Neuronal stem cell (in vitro differentiated cells): ENCODE measurements at regions not wholly inside any gene's neighbourhood (a gene's known extent, or its start where the extent isn't known, plus 50 kb on each side); places are given as distances from the start of the nearest gene placed in this dataset.

Source experiments
- DNase-seq: peaks from one replicate; pipeline ENCODE4 v3.0.0-alpha.2; 2013; ENCODE audit warnings: low spot score
- H2AFZ ChIP-seq: one replicate; pipeline ENCODE4 v1.6.1; 2013; ENCODE audit warnings: mild to moderate bottlenecking, low read length, inconsistent platforms
- H2AK5ac ChIP-seq: 2 replicates; pipeline ENCODE4 v1.6.1; 2013; ENCODE audit warnings: low read depth, mild to moderate bottlenecking, inconsistent platforms, low read length, moderate library complexity, mixed read lengths
- H2BK120ac ChIP-seq: 2 replicates; pipeline ENCODE4 v1.6.1; 2013; ENCODE audit warnings: low read depth, mild to moderate bottlenecking, inconsistent platforms, low read length, moderate library complexity, mixed read lengths
- H2BK12ac ChIP-seq: one replicate; pipeline ENCODE4 v1.6.1; 2013; ENCODE audit warnings: low read length, inconsistent platforms
- H2BK15ac ChIP-seq: 2 replicates; pipeline ENCODE4 v1.6.1; 2013; ENCODE audit warnings: mild to moderate bottlenecking, low read length, inconsistent platforms, mixed read lengths
- H2BK5ac ChIP-seq: one replicate; pipeline ENCODE4 v1.6.1; 2013; ENCODE audit warnings: inconsistent platforms, mild to moderate bottlenecking, low read length, moderate library complexity
- H3K14ac ChIP-seq: one replicate; pipeline ENCODE4 v1.6.1; 2013; ENCODE audit warnings: low read length, inconsistent platforms
- H3K18ac ChIP-seq: 2 replicates; pipeline ENCODE4 v1.6.1; 2013; ENCODE audit warnings: low read length, inconsistent platforms
- H3K23ac ChIP-seq: 2 replicates; pipeline ENCODE4 v1.6.1; 2013; ENCODE audit warnings: low read depth, mild to moderate bottlenecking, mixed read lengths, low read length, inconsistent platforms; ENCODE audit not compliant: poor library complexity
- H3K27ac ChIP-seq: replicated peaks from 3 replicates; pipeline ENCODE4 v1.5.1; 2013; ENCODE audit warnings: low read length, inconsistent platforms
- H3K27me3 ChIP-seq, 3 experiments: 2 replicates each; pipeline ENCODE4 v1.6.1; 2013; ENCODE audit warnings: low read length in 3 of 3, mild to moderate bottlenecking in 2 of 3, inconsistent platforms in 1 of 3, low read depth in 1 of 3, mixed read lengths in 1 of 3, moderate library complexity in 1 of 3; ENCODE audit not compliant: control insufficient read depth in 3 of 3, insufficient read depth in 3 of 3
- H3K36me3 ChIP-seq, 2 donors: replicated peaks in 1 of 2; 2 replicates each; pipeline ENCODE4 v1.6.1; 2013; ENCODE audit warnings: low read length in 2 of 2; ENCODE audit not compliant: control insufficient read depth in 2 of 2, insufficient read depth in 2 of 2
- H3K4ac ChIP-seq: 2 replicates; pipeline ENCODE4 v1.6.1; 2013; ENCODE audit warnings: inconsistent platforms, mild to moderate bottlenecking, low read length, moderate library complexity
- H3K4me1 ChIP-seq, 2 donors: 1 replicate in 1 of 2; 2 replicates in 1 of 2; pipeline ENCODE4 v1.6.1; 2013; ENCODE audit warnings: low read length in 2 of 2, low read depth in 1 of 2; ENCODE audit not compliant: control insufficient read depth in 2 of 2, insufficient read depth in 1 of 2
- H3K4me2 ChIP-seq: one replicate; pipeline ENCODE4 v1.6.1; 2013; ENCODE audit warnings: mild to moderate bottlenecking, low read length, inconsistent platforms; ENCODE audit not compliant: insufficient read depth, poor library complexity, severe bottlenecking
- H3K4me3 ChIP-seq, 2 donors: 2 replicates each; pipeline ENCODE4 v1.5.1; 2013; ENCODE audit warnings: low read length in 2 of 2, mild to moderate bottlenecking in 2 of 2, inconsistent platforms in 1 of 2, moderate library complexity in 1 of 2
- H3K79me1 ChIP-seq: one replicate; pipeline ENCODE4 v1.6.1; 2013; ENCODE audit warnings: low read depth, mild to moderate bottlenecking, inconsistent platforms, low read length, moderate library complexity
- H3K9ac ChIP-seq: one replicate; pipeline ENCODE4 v1.6.1; 2013; ENCODE audit warnings: mild to moderate bottlenecking, low read depth, low read length, inconsistent platforms; ENCODE audit not compliant: poor library complexity
- H3K9me3 ChIP-seq, 2 donors: replicated peaks in 1 of 2; 2 replicates each; pipeline versions ENCODE3 to v1.6.1; 2013; ENCODE audit warnings: low read length in 2 of 2, mild to moderate bottlenecking in 2 of 2, inconsistent platforms in 1 of 2, low read depth in 1 of 2, mixed read lengths in 1 of 2, moderate library complexity in 1 of 2; ENCODE audit not compliant: control insufficient read depth in 2 of 2, insufficient read depth in 1 of 2
- H4K8ac ChIP-seq: one replicate; pipeline ENCODE4 v1.6.1; 2013; ENCODE audit warnings: low read depth, mild to moderate bottlenecking, inconsistent platforms, low read length, moderate library complexity
- H4K91ac ChIP-seq: one replicate; pipeline ENCODE4 v1.6.1; 2013; ENCODE audit warnings: low read length, low read depth, mild to moderate bottlenecking, inconsistent platforms; ENCODE audit not compliant: poor library complexity
- WGBS, 2 donors: extraction: QIAGEN DNeasy Blood & Tissue Kit; methylation state at CpG; one replicate each; pipeline ENCODE4 v1.1.7; 2013; ENCODE audit warnings: missing lambda C conversion rate in 2 of 2, mixed read lengths in 1 of 2; ENCODE audit not compliant: insufficient read length in 2 of 2, insufficient replicate concordance in 1 of 2; ENCODE audit errors: extremely low coverage in 2 of 2; 5-methylcytosine and 5-hydroxymethylcytosine counted together

- WGBS, 2 donors = no CpG with 5 or more reads among the region's 21 CpGs
- no peak for DNase-seq
Measured at GRCh38 chr4:111788099-111788498, 357.2 kb upstream of the FAM241A start.

GRCh38 chr4:111789901-111790640 is 355.2 kb upstream of the FAM241A start:
- peaks cover 0 to 4% (median 0%) of the 10 kb centered on the region in 3 experiments for H3K27me3 ChIP-seq
- no peaks in the 10 kb centered on the region for H3K79me1 ChIP-seq
- WGBS, 2 donors = no CpG with 5 or more reads among the region's 5 CpGs
- no peak overlapping the region for H2AK5ac ChIP-seq
- H2BK120ac ChIP-seq = no peak overlapping the region
- H3K27ac ChIP-seq = no peak overlapping the region
- no peaks in the 10 kb centered on the region for H3K9me3 ChIP-seq
- H3K4me2 ChIP-seq = no peak overlapping the region
- H3K36me3 ChIP-seq = no peaks in the 10 kb centered on the region
- H3K14ac ChIP-seq = no peak overlapping the region
- no peak overlapping the region for H3K4me3 ChIP-seq
- H4K8ac ChIP-seq = no peak overlapping the region
- H2BK15ac ChIP-seq = no peak overlapping the region
- DNase-seq = no peak
- H3K4ac ChIP-seq = no peak overlapping the region
- H3K18ac ChIP-seq = no peak overlapping the region
- H3K23ac ChIP-seq = no peak overlapping the region
- H2BK5ac ChIP-seq = no peak overlapping the region
- H3K4me1 ChIP-seq = peaks cover 2 to 11% of the 10 kb centered on the region in 2 donors
- H2BK12ac ChIP-seq = no peak overlapping the region
- no peak overlapping the region for H4K91ac ChIP-seq
- no peak overlapping the region for H2AFZ ChIP-seq
- no peak overlapping the region for H3K9ac ChIP-seq

More at GRCh38 chr4:111788099-111788498, 357.2 kb upstream of the FAM241A start:
- Histone ChIP-seq H2AK5ac (no peak overlapping the region), H3K14ac (no peak overlapping the region), H2AFZ (peak overlapping the region; percentile 66), H3K4me3 (peak overlapping the region in 1 of 2 donors; percentile 10), H3K4me1 (peaks cover 2 to 5% of the 10 kb centered on the region in 2 donors), H3K79me1 (no peaks in the 10 kb centered on the region), H3K4me2 (peak overlapping the region; percentile 51), H3K23ac (no peak overlapping the region), H3K36me3 (no peaks in the 10 kb centered on the region), H3K27me3 (peaks cover 0 to 4% (median 0%) of the 10 kb centered on the region in 3 experiments), H3K9me3 (no peaks in the 10 kb centered on the region), H2BK5ac (no peak overlapping the region), H3K27ac (no peak overlapping the region), H4K91ac (no peak overlapping the region), H2BK15ac (no peak overlapping the region), H3K4ac (no peak overlapping the region), H3K9ac (no peak overlapping the region), H2BK120ac (no peak overlapping the region), H2BK12ac (no peak overlapping the region), H4K8ac (no peak overlapping the region), H3K18ac (no peak overlapping the region)

GRCh38 chr4:111792632-111793031 is 352.6 kb upstream of the FAM241A start:
- Histone ChIP-seq H3K27me3 (peaks cover 0 to 4% (median 0%) of the 10 kb centered on the region in 3 experiments), H3K4me1 (peaks cover 2 to 11% of the 10 kb centered on the region in 2 donors), H3K14ac (no peak overlapping the region), H2AK5ac (no peak overlapping the region), H2BK15ac (no peak overlapping the region), H2AFZ (peak overlapping the region; percentile 51), H2BK120ac (no peak overlapping the region), H3K9me3 (no peaks in the 10 kb centered on the region), H4K91ac (no peak overlapping the region), H3K4me3 (no peak overlapping the region), H2BK5ac (no peak overlapping the region), H3K79me1 (no peaks in the 10 kb centered on the region), H3K4ac (no peak overlapping the region), H3K23ac (no peak overlapping the region), H3K4me2 (no peak overlapping the region), H3K9ac (no peak overlapping the region), H4K8ac (no peak overlapping the region), H3K36me3 (no peaks in the 10 kb centered on the region), H3K18ac (no peak overlapping the region), H3K27ac (no peak overlapping the region), H2BK12ac (no peak overlapping the region)
- no peak for DNase-seq
- no CpG with 5 or more reads among the region's 1 CpG for WGBS, 2 donors

GRCh38 chr4:111793433-111794091 is 351.7 kb upstream of the FAM241A start:
- peaks cover 0 to 11% of the 10 kb centered on the region in 2 donors for H3K4me1 ChIP-seq
- H3K9ac ChIP-seq = no peak overlapping the region
- H3K9me3 ChIP-seq = no peaks in the 10 kb centered on the region
- H2AFZ ChIP-seq = no peak overlapping the region
- no peak overlapping the region for H2BK15ac ChIP-seq
- no peak overlapping the region for H3K4me2 ChIP-seq
- no peak overlapping the region for H3K27ac ChIP-seq
- no peak overlapping the region for H2AK5ac ChIP-seq
- no peak overlapping the region for H4K91ac ChIP-seq
- H3K4ac ChIP-seq = no peak overlapping the region
- no peak for DNase-seq
- no peak overlapping the region for H2BK5ac ChIP-seq
- no CpG with 5 or more reads among the region's 2 CpGs for WGBS, 2 donors
- H2BK120ac ChIP-seq = no peak overlapping the region
- no peak overlapping the region for H3K14ac ChIP-seq
- no peaks in the 10 kb centered on the region for H3K79me1 ChIP-seq
- H2BK12ac ChIP-seq = no peak overlapping the region
- H3K23ac ChIP-seq = no peak overlapping the region
- no peaks in the 10 kb centered on the region for H3K36me3 ChIP-seq
- no peak overlapping the region for H3K4me3 ChIP-seq
- no peak overlapping the region for H4K8ac ChIP-seq
- peaks cover 0 to under 1% (median 0%) of the 10 kb centered on the region in 3 experiments for H3K27me3 ChIP-seq
- no peak overlapping the region for H3K18ac ChIP-seq
